ENCODE measurements at regions not wholly inside any gene's neighbourhood (a gene's known extent, or its start where the extent isn't known, plus 50 kb on each side); places are given as distances from the start of the nearest gene placed in this dataset.
"Not testable (repeated sequence)": the region's sequence is repeated elsewhere in the genome, so short reads cannot be mapped to it uniquely, and the experiment has no call there.

DNA sequence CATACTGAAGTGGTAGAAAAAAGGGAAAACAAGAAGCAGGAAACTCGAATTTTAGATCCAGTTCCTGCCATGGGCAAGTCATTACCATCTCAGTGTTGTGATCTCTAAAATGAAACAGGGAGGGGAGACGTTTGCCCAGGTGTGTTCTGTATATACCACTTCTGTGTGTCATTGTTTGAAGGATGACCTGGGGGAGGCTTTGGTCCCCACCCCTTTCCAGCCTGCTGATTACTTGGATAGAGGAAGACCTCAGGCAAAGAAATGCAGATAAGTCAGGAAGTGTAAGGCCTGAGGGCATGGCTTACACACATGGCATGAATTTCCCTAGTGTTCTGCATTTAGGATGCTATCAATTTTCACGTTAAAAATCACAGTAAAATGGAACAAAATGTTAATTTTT, 205.2 kb upstream of the CXCR4 start:
- DNase-seq (no peak), ATAC-seq (no peak)
- no peak overlapping the region for H3K4me3 ChIP-seq (ENCODE audit: low read length)
- H3K27me3 ChIP-seq (ENCODE audit: control insufficient read depth, insufficient read depth), result no peaks in the 10 kb centered on the region
- no peaks in the 10 kb centered on the region for H3K4me1 ChIP-seq (ENCODE audit: control insufficient read depth, insufficient read depth, low read length)
- H3K27ac ChIP-seq (ENCODE audit: low read length), result no peak overlapping the region
- intact Hi-C loops (cut with DNase I), result no loop called here
- 40% methylated on average over 3 of the region's 3 CpGs for WGBS
- no peaks in the 10 kb centered on the region for H3K9me3 ChIP-seq (ENCODE audit: control insufficient read depth, low read length)

DNA sequence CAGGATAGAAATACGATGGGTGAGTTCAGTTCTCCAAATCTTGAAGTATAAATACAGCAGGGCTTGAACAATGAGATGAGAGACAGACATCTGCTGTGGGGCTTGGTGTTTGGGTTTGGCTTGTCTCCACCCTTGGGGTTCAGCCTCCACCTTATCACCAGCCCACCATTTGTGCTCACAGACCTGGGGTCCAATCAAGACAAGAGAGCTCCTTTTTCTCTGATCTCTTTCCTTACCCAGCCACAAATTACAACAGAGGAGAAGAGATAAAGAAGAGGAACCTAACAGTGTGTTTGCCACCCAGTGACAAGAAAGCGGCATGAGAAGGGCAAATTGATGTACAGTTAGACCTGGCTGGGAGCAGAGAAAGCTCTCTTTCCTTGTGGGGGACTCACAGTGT, 204.5 kb upstream of the CXCR4 start:
- no peak for DNase-seq
- Histone ChIP-seq H3K4me3 (ENCODE audit: low read length) (no peak overlapping the region), H3K4me1 (ENCODE audit: control insufficient read depth, insufficient read depth, low read length) (no peaks in the 10 kb centered on the region), H3K27me3 (ENCODE audit: control insufficient read depth, insufficient read depth) (no peaks in the 10 kb centered on the region), H3K9me3 (ENCODE audit: control insufficient read depth, low read length) (no peaks in the 10 kb centered on the region), H3K27ac (ENCODE audit: low read length) (no peak overlapping the region)
- no peak for ATAC-seq
- intact Hi-C loops (cut with DNase I), result no loop called here
- 79% methylated on average over 2 of the region's 2 CpGs for WGBS

DNA sequence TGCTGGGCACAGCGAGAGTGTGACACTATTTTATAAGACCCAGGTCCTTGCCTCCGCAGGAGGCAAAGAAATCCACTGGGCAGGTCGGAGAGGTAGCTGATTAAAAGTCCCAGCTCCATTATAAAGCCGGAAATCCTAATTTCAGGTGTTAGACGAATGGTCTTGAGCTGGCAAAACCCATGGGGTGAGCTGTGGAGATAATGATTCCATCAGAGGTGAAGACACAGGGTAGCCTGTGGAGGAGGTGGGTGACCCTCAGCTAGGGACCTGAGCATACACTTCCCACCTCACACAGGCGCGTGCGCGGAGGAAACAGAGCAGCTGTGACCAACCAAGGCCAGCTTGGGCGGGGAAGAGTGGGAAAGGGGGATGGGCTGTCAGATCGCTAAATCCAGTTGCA, 201.7 kb upstream of the CXCR4 start:
- intact Hi-C loops (cut with DNase I), result no loop called here
- no peaks in the 10 kb centered on the region for H3K4me1 ChIP-seq (ENCODE audit: control insufficient read depth, insufficient read depth, low read length)
- no peaks in the 10 kb centered on the region for H3K27me3 ChIP-seq (ENCODE audit: control insufficient read depth, insufficient read depth)
- H3K27ac ChIP-seq (ENCODE audit: low read length), result no peak overlapping the region
- ATAC-seq, result no peak
- no peak overlapping the region for H3K4me3 ChIP-seq (ENCODE audit: low read length)
- WGBS, result 75% methylated on average over 11 of the region's 11 CpGs
- no peak for DNase-seq
- no peaks in the 10 kb centered on the region for H3K9me3 ChIP-seq (ENCODE audit: control insufficient read depth, low read length)

DNA sequence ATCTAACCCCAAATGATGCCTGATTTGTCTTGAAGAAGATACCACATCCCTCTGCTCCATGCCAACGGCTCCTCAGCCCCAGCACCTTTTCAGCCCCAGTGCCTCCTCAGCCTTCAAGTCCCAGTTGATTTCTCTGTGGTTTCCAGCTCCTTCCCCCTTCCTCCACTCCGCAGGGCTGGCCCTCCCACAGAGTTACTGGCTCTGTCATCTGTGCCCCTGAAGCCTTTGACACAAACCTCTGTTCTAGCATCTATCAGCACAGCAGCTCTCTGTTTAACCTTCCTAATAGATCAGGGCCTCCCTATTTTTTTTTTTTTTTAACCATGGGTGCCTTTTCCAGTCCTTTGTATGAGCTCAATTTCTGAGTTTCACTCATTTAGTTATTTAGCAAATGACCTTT, 201.3 kb upstream of the CXCR4 start:
- H3K4me1 ChIP-seq (ENCODE audit: control insufficient read depth, insufficient read depth, low read length), result no peaks in the 10 kb centered on the region
- no peak for ATAC-seq
- DNase-seq, result no peak
- no peak overlapping the region for H3K27ac ChIP-seq (ENCODE audit: low read length)
- H3K27me3 ChIP-seq (ENCODE audit: control insufficient read depth, insufficient read depth), result no peaks in the 10 kb centered on the region
- H3K9me3 ChIP-seq (ENCODE audit: control insufficient read depth, low read length), result no peaks in the 10 kb centered on the region
- intact Hi-C loops (cut with DNase I), result no loop called here
- 26% methylated on average over 2 of the region's 2 CpGs for WGBS
- no peak overlapping the region for H3K4me3 ChIP-seq (ENCODE audit: low read length)

DNA sequence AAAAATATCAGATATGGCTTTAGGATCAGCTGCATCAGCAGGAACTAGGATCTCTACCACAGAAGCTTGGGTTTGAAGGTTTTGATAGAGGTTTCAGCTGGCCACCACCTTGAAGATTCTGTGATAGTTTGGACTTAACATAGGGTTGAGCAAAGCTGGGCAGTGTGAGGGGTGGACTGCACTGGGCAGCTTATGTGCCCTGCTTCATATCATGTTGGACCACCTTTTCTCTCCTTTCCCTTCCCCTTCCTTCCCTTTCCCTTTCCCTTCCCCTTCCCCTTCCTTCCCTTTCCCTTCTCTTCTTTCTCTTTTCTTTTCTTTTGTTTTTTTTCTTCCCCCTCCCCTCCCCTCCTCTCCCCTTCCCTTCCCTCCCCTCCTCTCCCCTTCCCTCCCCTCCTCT, 196.3 kb upstream of the CXCR4 start:
- Histone ChIP-seq H3K27ac (ENCODE audit: low read length) (no peak overlapping the region), H3K4me1 (ENCODE audit: control insufficient read depth, insufficient read depth, low read length) (no peaks in the 10 kb centered on the region), H3K4me3 (ENCODE audit: low read length) (no peak overlapping the region), H3K9me3 (ENCODE audit: control insufficient read depth, low read length) (no peaks in the 10 kb centered on the region), H3K27me3 (ENCODE audit: control insufficient read depth, insufficient read depth) (no peaks in the 10 kb centered on the region)
- intact Hi-C loops (cut with DNase I), result no loop called here
- DNase-seq, result no peak
- ATAC-seq, result no peak

DNA sequence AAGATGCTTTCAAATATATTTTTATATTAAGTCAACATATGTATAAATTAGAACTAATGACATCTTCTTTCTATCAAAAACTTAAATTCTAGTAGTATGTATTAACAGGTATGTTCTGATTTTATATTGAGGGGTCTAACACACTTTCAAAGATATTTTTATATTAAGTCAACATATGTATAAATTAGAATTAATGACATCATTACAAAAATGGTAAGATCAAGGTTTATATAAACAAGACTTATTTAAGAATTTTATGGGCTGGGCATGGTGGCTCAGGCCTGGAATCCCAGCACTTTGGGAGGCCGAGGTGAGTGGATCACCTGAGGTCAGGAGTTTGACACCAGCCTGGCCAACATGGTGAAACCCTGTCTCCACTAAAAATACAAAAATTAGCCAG, 194.6 kb upstream of the CXCR4 start:
- H3K27me3 ChIP-seq (ENCODE audit: control insufficient read depth, insufficient read depth); H3K9me3 ChIP-seq (ENCODE audit: control insufficient read depth, low read length); H3K27ac ChIP-seq (ENCODE audit: low read length); DNase-seq; H3K4me1 ChIP-seq (ENCODE audit: control insufficient read depth, insufficient read depth, low read length); intact Hi-C loops (cut with DNase I); H3K4me3 ChIP-seq (ENCODE audit: low read length); ATAC-seq: not testable (repeated sequence)
- WGBS, result 98% methylated on average over 1 of the region's 1 CpG

DNA sequence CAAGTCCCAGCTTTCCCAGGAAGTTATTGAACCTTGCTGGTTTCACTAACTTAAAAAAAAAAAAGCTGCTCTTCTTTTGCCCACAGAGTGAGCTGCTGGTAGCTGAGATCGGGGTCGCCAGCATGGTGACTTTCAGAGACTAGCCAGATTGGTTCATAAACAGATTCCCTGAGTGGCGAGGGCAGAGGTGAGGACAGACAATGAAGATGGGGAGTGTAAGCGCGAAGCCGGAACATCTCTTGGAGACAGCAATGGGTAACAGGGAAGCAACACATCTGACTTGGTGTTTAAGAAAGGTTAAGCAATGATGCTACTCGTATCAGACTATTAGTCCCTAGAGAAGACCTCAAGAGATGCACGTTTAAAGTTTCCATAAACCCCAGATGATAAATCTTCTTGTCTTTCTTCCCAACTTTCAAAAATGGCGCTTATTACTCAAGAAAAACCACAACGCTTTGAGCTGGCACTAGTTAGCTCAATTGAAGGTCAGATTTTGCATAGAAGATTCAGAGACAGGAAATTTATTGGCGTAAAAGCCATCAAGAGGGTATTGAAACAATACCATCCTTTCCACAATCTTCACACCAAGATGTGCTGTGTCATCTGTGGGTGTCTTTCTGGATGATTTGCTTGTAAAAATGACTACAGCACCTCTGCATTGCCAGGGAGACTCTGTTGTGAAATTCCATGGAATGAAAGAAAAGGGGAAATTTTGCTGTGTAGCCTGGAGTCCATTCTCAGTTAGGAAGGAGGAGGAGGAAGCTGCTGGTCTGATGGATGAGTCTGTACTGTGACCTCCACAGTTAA, 193.1 kb upstream of the CXCR4 start:
- 77% methylated on average over 11 of the region's 11 CpGs for WGBS
- H3K27ac ChIP-seq (ENCODE audit: low read length), result no peak overlapping the region
- no peaks in the 10 kb centered on the region for H3K9me3 ChIP-seq (ENCODE audit: control insufficient read depth, low read length)
- intact Hi-C loops (cut with DNase I), result no loop called here
- ATAC-seq (no peak), DNase-seq (no peak)
- H3K27me3 ChIP-seq (ENCODE audit: control insufficient read depth, insufficient read depth), result no peaks in the 10 kb centered on the region
- no peaks in the 10 kb centered on the region for H3K4me1 ChIP-seq (ENCODE audit: control insufficient read depth, insufficient read depth, low read length)
- H3K4me3 ChIP-seq (ENCODE audit: low read length), result no peak overlapping the region

DNA sequence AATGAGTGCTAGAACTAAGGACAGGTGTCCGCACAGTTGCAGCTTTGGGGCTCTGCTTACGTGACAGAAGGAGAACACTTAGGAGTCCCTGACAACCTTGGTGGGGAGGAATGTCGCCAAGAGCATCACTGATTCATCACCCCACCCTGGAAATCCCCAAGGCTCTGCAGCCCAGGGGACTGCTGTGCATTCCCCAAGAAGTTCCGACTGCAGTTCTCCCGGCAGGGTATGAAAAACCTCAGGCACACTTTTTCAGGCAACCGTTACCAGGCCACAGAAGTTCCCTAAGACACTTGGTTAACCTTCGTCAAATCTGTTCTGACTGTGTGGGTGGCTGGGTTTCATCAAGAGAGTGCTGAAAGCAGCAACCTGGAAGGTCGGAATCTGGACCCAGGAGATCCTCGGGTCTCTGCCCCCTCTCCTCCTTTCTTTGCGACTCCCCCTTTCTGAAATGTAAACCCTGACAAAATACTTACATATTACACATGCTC, 192.1 kb upstream of the CXCR4 start:
- no peak for ATAC-seq
- H3K27me3 ChIP-seq (ENCODE audit: control insufficient read depth, insufficient read depth), result no peaks in the 10 kb centered on the region
- H3K4me3 ChIP-seq (ENCODE audit: low read length), result no peak overlapping the region
- no peak for DNase-seq
- no peaks in the 10 kb centered on the region for H3K9me3 ChIP-seq (ENCODE audit: control insufficient read depth, low read length)
- no peak overlapping the region for H3K27ac ChIP-seq (ENCODE audit: low read length)
- WGBS, result 56% methylated on average over 10 of the region's 10 CpGs
- H3K4me1 ChIP-seq (ENCODE audit: control insufficient read depth, insufficient read depth, low read length), result no peaks in the 10 kb centered on the region
- intact Hi-C loops (cut with DNase I), result no loop called here

DNA sequence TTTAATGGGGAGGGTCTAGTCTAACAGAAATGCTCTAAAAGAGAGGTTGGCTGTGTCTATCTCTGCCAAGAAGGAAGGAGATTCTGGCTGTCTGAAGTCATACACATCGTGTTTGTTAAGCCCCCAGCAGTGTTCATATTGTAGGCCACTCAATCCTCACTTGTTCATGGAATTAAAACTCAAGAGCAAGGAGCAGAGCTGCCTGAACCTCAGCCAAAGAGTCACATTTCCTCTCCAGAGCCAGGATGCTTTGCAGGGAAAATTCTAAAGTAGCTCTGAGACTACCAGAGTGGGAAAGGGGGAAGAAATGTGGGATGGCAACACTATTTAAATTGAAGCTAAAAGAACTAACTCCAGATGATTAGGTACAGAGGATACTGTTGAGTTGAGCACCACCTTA, 190.7 kb upstream of the CXCR4 start:
- H3K27ac ChIP-seq (ENCODE audit: low read length), result no peak overlapping the region
- H3K27me3 ChIP-seq (ENCODE audit: control insufficient read depth, insufficient read depth), result no peaks in the 10 kb centered on the region
- H3K4me3 ChIP-seq (ENCODE audit: low read length), result no peak overlapping the region
- no peaks in the 10 kb centered on the region for H3K4me1 ChIP-seq (ENCODE audit: control insufficient read depth, insufficient read depth, low read length)
- 23% methylated on average over 1 of the region's 1 CpG for WGBS
- DNase-seq (no peak), ATAC-seq (no peak)
- intact Hi-C loops (cut with DNase I), result no loop called here
- H3K9me3 ChIP-seq (ENCODE audit: control insufficient read depth, low read length), result no peaks in the 10 kb centered on the region

DNA sequence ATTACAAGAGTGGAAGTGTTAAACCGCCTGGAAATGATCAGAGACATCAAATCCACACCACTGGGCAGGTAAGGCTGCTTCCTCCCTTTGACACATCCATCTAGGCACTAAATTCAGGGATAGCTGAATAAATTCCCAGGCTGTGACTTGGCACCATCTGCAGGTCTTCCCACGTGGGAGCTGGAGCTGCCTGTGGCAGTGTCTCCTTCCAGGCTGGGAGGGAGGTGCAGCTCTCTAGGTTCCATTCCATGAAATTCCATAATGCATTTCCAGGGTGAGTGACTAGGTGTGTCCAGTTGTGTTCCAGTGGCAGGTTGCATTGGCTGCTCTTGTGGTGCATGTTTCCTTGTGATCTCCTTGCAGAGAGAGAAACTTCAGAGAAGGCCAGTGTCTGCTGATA, 188.9 kb upstream of the CXCR4 start:
- H3K4me1 ChIP-seq (ENCODE audit: control insufficient read depth, insufficient read depth, low read length), result no peaks in the 10 kb centered on the region
- H3K27me3 ChIP-seq (ENCODE audit: control insufficient read depth, insufficient read depth), result no peaks in the 10 kb centered on the region
- intact Hi-C loops (cut with DNase I), result no loop called here
- H3K27ac ChIP-seq (ENCODE audit: low read length), result no peak overlapping the region
- WGBS, result 65% methylated on average over 2 of the region's 2 CpGs
- ATAC-seq (no peak), DNase-seq (no peak)
- no peaks in the 10 kb centered on the region for H3K9me3 ChIP-seq (ENCODE audit: control insufficient read depth, low read length)
- no peak overlapping the region for H3K4me3 ChIP-seq (ENCODE audit: low read length)

DNA sequence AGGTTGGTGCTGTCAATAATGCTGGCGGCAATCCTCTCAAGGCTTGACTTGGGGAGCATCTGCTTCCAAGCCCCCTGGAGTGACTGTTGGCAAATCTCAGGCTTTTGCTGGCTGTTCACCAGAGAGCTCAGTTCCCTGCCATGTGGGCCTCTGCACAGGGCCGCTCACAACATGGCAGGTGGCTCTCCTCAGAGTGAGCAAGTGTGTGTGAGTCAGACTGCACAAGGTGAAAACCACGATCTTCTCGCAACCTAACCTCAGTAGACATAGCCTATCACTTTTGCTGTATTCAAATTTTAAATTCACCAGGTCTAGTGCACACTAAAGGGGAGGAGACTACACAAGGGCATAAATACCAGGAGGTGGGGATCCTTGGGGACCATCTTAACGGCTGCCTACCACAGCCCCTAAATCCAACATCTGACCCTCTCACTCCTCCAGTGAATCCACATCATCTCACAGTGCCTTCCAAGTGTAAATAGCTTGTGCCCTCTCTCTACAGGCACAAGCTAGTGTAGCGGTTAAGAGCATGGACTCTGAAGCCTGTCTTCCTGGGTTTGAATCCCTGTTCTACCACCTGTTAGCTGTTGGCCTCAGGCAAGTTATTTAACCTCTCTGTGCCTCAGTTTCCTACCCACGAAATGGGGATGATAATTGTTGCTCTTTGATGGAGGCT, 187.7 kb upstream of the CXCR4 start:
- ATAC-seq (no peak), DNase-seq (no peak)
- Histone ChIP-seq H3K4me1 (ENCODE audit: control insufficient read depth, insufficient read depth, low read length) (no peaks in the 10 kb centered on the region), H3K4me3 (ENCODE audit: low read length) (no peak overlapping the region), H3K9me3 (ENCODE audit: control insufficient read depth, low read length) (no peaks in the 10 kb centered on the region), H3K27me3 (ENCODE audit: control insufficient read depth, insufficient read depth) (no peaks in the 10 kb centered on the region), H3K27ac (ENCODE audit: low read length) (no peak overlapping the region)
- WGBS, result 83% methylated on average over 7 of the region's 7 CpGs
- intact Hi-C loops (cut with DNase I), result no loop called here

All from right cardiac atrium (tissue), 5 donors.